ENCODE measurements at regions not wholly inside any gene's neighbourhood (a gene's known extent, or its start where the extent isn't known, plus 50 kb on each side); places are given as distances from the start of the nearest gene placed in this dataset.

DNA sequence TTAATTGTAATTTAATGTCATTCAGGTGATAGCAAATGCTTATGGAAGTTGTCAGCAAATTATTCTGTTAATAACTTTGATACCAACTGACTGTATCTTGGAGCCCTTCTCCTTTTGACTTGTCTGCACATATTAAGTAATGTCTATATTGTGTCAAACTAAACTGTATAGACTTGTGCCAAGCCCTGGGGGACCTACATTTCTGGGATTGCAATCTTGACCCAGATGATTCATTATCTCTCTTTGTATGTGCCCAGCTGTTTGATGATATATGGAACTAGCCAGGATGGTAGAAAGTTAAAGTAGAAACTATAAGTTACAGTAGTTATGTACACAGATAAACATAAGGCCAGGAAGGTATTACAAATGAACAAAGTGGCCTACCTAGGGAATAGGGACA, 402.8 kb upstream of the RARB start:
- Mint-ChIP-seq H3K36me3 (no peaks in the 10 kb centered on the region), H3K4me3 (no peak overlapping the region), H3K4me1 (no peaks in the 10 kb centered on the region), H3K9me3 (peaks cover 0 to 2% (median 0%) of the 10 kb centered on the region in 7 donors), H3K27me3 (no peaks in the 10 kb centered on the region), H3K27ac (no peak overlapping the region)
- ATAC-seq (ENCODE audit: low read depth in 2 of 2) (no peak), DNase-seq (no peak)

GRCh38 chr3:25027650-25028049, 400.4 kb upstream of the RARB start:
- ATAC-seq (ENCODE audit: low read depth in 2 of 2) (no peak), DNase-seq (no peak)
- Mint-ChIP-seq H3K9me3 (peaks cover 0 to 2% (median 0%) of the 10 kb centered on the region in 7 donors), H3K4me1 (no peaks in the 10 kb centered on the region), H3K27ac (no peak overlapping the region), H3K4me3 (no peak overlapping the region), H3K27me3 (no peaks in the 10 kb centered on the region), H3K36me3 (no peaks in the 10 kb centered on the region)

GRCh38 chr3:25029820-25030219, 398.2 kb upstream of the RARB start:
- H3K36me3 Mint-ChIP-seq: no peaks in the 10 kb centered on the region

GRCh38 chr3:25032344-25032743, 395.7 kb upstream of the RARB start:
- H3K27me3 Mint-ChIP-seq: no peaks in the 10 kb centered on the region
- no peak overlapping the region for H3K4me3 Mint-ChIP-seq
- DNase-seq (no peak), ATAC-seq (ENCODE audit: low read depth in 2 of 2) (no peak)
- no peaks in the 10 kb centered on the region for H3K36me3 Mint-ChIP-seq
- H3K4me1 Mint-ChIP-seq: no peaks in the 10 kb centered on the region
- H3K27ac Mint-ChIP-seq: no peak overlapping the region
- H3K9me3 Mint-ChIP-seq: peaks cover 0 to 2% (median 0%) of the 10 kb centered on the region in 7 donors

More at GRCh38 chr3:25029820-25030219, 398.2 kb upstream of the RARB start:
- DNase-seq: no peak
- Mint-ChIP-seq H3K27ac (no peak overlapping the region), H3K4me1 (no peaks in the 10 kb centered on the region), H3K4me3 (no peak overlapping the region), H3K9me3 (peaks cover 0 to 2% (median 0%) of the 10 kb centered on the region in 7 donors), H3K27me3 (no peaks in the 10 kb centered on the region)
- no peak for ATAC-seq (ENCODE audit: low read depth in 2 of 2)

- Mint-ChIP-seq H3K9me3 (peaks cover 0 to 5% (median 0%) of the 10 kb centered on the region in 7 donors), H3K36me3 (no peaks in the 10 kb centered on the region), H3K4me1 (no peaks in the 10 kb centered on the region), H3K4me3 (no peak overlapping the region), H3K27ac (no peak overlapping the region), H3K27me3 (no peaks in the 10 kb centered on the region)
- DNase-seq (no peak), ATAC-seq (ENCODE audit: low read depth in 2 of 2) (no peak)
Measured at GRCh38 chr3:25033407-25034029, 394.5 kb upstream of the RARB start.

DNA sequence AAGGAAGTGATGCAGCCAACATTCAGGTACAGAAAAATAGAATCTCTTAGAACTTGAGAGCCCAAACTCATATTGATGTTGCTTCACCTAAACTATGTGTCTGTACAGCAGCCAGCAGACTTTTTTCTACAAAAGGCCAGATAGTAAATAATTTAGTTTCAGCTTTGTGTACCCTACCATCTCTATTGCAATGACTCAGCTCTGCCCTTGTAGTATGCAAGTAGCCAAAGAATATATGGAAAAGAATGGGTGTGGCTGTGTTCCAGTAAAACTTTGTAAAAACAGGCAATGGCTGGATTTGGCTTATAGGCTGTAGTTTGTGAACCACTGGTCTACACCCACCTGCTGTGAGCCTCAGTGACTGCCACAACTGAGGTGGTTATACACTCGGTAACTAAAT, 392.5 kb upstream of the RARB start:
- no peaks in the 10 kb centered on the region for H3K27me3 Mint-ChIP-seq
- H3K4me3 Mint-ChIP-seq: no peak overlapping the region
- no peak overlapping the region for H3K27ac Mint-ChIP-seq
- no peak for ATAC-seq (ENCODE audit: low read depth in 2 of 2)
- no peaks in the 10 kb centered on the region for H3K4me1 Mint-ChIP-seq
- H3K9me3 Mint-ChIP-seq: peaks cover 0 to 5% (median 0%) of the 10 kb centered on the region in 7 donors
- no peaks in the 10 kb centered on the region for H3K36me3 Mint-ChIP-seq
- no peak for DNase-seq

DNA sequence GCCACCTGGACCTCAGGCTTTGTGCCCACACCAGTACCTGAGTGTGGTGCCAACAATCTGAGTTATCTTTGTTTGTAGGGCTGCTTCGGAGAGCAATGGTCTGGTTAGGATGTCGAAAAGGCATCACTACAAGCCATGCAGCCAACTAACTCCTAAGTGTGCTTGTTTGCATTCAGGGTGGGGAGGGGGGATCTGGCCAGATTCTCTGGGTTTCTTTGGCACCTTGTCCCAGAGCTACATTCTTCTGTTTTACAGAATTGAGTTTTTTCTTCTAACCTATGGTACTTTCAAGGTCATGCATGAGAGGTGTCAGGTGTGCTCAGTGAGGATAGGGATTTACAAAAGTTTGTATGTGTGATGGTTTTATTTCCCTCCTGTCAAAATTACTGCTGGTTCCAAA, 391.4 kb upstream of the RARB start:
- no peak overlapping the region for H3K4me3 Mint-ChIP-seq
- ATAC-seq (ENCODE audit: low read depth in 2 of 2) (no peak), DNase-seq (no peak)
- H3K27ac Mint-ChIP-seq: no peak overlapping the region
- peaks cover 0 to 5% (median 0%) of the 10 kb centered on the region in 7 donors for H3K9me3 Mint-ChIP-seq
- no peaks in the 10 kb centered on the region for H3K36me3 Mint-ChIP-seq
- H3K4me1 Mint-ChIP-seq: no peaks in the 10 kb centered on the region
- no peaks in the 10 kb centered on the region for H3K27me3 Mint-ChIP-seq

GRCh38 chr3:25037049-25037547, 391.0 kb upstream of the RARB start:
- ATAC-seq (ENCODE audit: low read depth in 2 of 2) (no peak), DNase-seq (no peak)
- Mint-ChIP-seq H3K9me3 (peaks cover 0 to 5% (median 0%) of the 10 kb centered on the region in 7 donors), H3K27ac (no peak overlapping the region), H3K4me3 (no peak overlapping the region), H3K27me3 (no peaks in the 10 kb centered on the region), H3K36me3 (no peaks in the 10 kb centered on the region), H3K4me1 (no peaks in the 10 kb centered on the region)

GRCh38 chr3:25038271-25038670, 389.8 kb upstream of the RARB start:
- Mint-ChIP-seq H3K9me3 (peaks cover 0 to 5% (median 0%) of the 10 kb centered on the region in 7 donors), H3K4me1 (no peaks in the 10 kb centered on the region), H3K27ac (no peak overlapping the region), H3K36me3 (no peaks in the 10 kb centered on the region), H3K4me3 (no peak overlapping the region), H3K27me3 (no peaks in the 10 kb centered on the region)
- no peak for ATAC-seq (ENCODE audit: low read depth in 2 of 2)
- DNase-seq: no peak

DNA sequence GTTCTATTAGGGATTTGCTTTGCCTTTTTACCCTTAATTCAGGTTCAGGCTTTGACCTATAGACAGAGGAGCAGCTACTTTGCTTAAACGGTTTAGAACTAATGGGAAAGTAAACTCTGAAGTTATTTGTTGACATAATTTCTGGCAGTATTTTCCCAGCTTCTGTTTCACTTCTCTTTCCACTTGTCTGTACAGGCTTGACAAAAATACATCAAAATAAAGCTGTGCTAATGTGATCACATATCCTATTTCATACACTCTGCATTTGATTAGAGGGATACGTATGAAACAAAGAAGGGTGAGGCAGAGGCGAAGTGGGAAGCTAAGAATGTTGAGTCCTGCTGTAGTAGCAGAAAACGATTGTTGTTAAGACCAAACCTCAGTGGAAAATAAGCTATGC, 389.1 kb upstream of the RARB start:
- no peak for ATAC-seq (ENCODE audit: low read depth in 2 of 2)
- Mint-ChIP-seq H3K27ac (no peak overlapping the region), H3K36me3 (no peaks in the 10 kb centered on the region), H3K4me1 (no peaks in the 10 kb centered on the region), H3K9me3 (peaks cover 0 to 5% (median 0%) of the 10 kb centered on the region in 7 donors), H3K4me3 (no peak overlapping the region), H3K27me3 (no peaks in the 10 kb centered on the region)
- DNase-seq: no peak

GRCh38 chr3:25040748-25041147, 387.3 kb upstream of the RARB start:
- no peak for DNase-seq
- Mint-ChIP-seq H3K4me3 (no peak overlapping the region), H3K27me3 (no peaks in the 10 kb centered on the region), H3K36me3 (no peaks in the 10 kb centered on the region), H3K27ac (no peak overlapping the region), H3K4me1 (no peaks in the 10 kb centered on the region), H3K9me3 (peaks cover 0 to 9% (median 0%) of the 10 kb centered on the region in 7 donors)
- no peak for ATAC-seq (ENCODE audit: low read depth in 2 of 2)

GRCh38 chr3:25041871-25042584, 386.0 kb upstream of the RARB start:
- DNase-seq: no peak
- Mint-ChIP-seq H3K4me1 (no peaks in the 10 kb centered on the region), H3K36me3 (no peaks in the 10 kb centered on the region), H3K27me3 (no peaks in the 10 kb centered on the region), H3K27ac (no peak overlapping the region), H3K4me3 (no peak overlapping the region), H3K9me3 (peaks cover 0 to 9% (median 0%) of the 10 kb centered on the region in 7 donors)
- no peak for ATAC-seq (ENCODE audit: low read depth in 2 of 2)

- Mint-ChIP-seq H3K9me3 (peaks cover 0 to 5% (median 3%) of the 10 kb centered on the region in 7 donors), H3K4me3 (no peak overlapping the region), H3K4me1 (no peaks in the 10 kb centered on the region), H3K27me3 (no peaks in the 10 kb centered on the region), H3K27ac (no peak overlapping the region), H3K36me3 (no peaks in the 10 kb centered on the region)
- no peak for ATAC-seq (ENCODE audit: low read depth in 2 of 2)
- no peak for DNase-seq
Measured at GRCh38 chr3:25043177-25043576, 384.9 kb upstream of the RARB start.

GRCh38 chr3:25043749-25044148, 384.3 kb upstream of the RARB start:
- H3K4me3 Mint-ChIP-seq: no peak overlapping the region
- no peak overlapping the region for H3K27ac Mint-ChIP-seq
- H3K27me3 Mint-ChIP-seq: no peaks in the 10 kb centered on the region
- DNase-seq (no peak), ATAC-seq (ENCODE audit: low read depth in 2 of 2) (no peak)
- H3K4me1 Mint-ChIP-seq: no peaks in the 10 kb centered on the region
- H3K9me3 Mint-ChIP-seq: peaks cover 0 to 8% (median 3%) of the 10 kb centered on the region in 7 donors
- H3K36me3 Mint-ChIP-seq: no peaks in the 10 kb centered on the region
